NT2/D1 (cell line): ENCODE measurements at regions not wholly inside any gene's neighbourhood (a gene's known extent, or its start where the extent isn't known, plus 50 kb on each side); places are given as distances from the start of the nearest gene placed in this dataset.

ENCODE experiments used
- DNase-seq: peaks from one replicate; pipeline ENCODE4 v3.0.0-alpha.2; 2011; ENCODE audit warnings: low read depth, low spot score
- H3K27me3 ChIP-seq: 2 replicates; pipeline ENCODE4 v1.6.0; 2011; ENCODE audit warnings: mild to moderate bottlenecking; ENCODE audit not compliant: insufficient read length, insufficient read depth
- H3K36me3 ChIP-seq: 2 replicates; pipeline ENCODE4 v1.6.1; 2011; ENCODE audit warnings: mild to moderate bottlenecking, low read length, mixed read lengths; ENCODE audit not compliant: insufficient read depth, insufficient read length
- H3K4me1 ChIP-seq: 2 replicates; pipeline ENCODE4 v1.5.1; 2011; ENCODE audit not compliant: insufficient read depth, insufficient read length
- H3K4me3 ChIP-seq: 2 replicates; pipeline ENCODE4 v1.5.1; 2011; ENCODE audit warnings: low read depth; ENCODE audit not compliant: insufficient read length
- H3K9ac ChIP-seq: 2 replicates; pipeline ENCODE4 v1.6.0; 2011; ENCODE audit warnings: low read depth; ENCODE audit not compliant: insufficient read length
- H3K9me3 ChIP-seq: 2 replicates; pipeline ENCODE4 v1.5.1; 2011; ENCODE audit warnings: mild to moderate bottlenecking, low read length; ENCODE audit not compliant: insufficient read depth
- SUZ12 ChIP-seq: IDR thresholded peaks from 2 replicates; pipeline ENCODE4 v1.6.1; 2011; ENCODE audit not compliant: insufficient read length, insufficient read depth; ENCODE audit errors: extremely low read depth
- YY1 ChIP-seq: IDR thresholded peaks from 2 replicates; pipeline ENCODE4 v1.6.1; 2011; ENCODE audit not compliant: insufficient read length, insufficient read depth
- ZNF274 ChIP-seq: IDR thresholded peaks from 2 replicates; pipeline ENCODE4 v1.6.1; 2011; ENCODE audit warnings: mild to moderate bottlenecking, low read depth, low read length

GRCh38 chr1:200496937-200497336 is 87.1 kb upstream of the ZNF281 start:
- Histone ChIP-seq H3K27me3 (no peaks in the 10 kb centered on the region), H3K36me3 (no peaks in the 10 kb centered on the region), H3K9me3 (no peaks in the 10 kb centered on the region), H3K9ac (no peak overlapping the region), H3K4me3 (no peak overlapping the region), H3K4me1 (no peaks in the 10 kb centered on the region)
- TF ChIP-seq YY1 (no peak), ZNF274 (no peak), SUZ12 (no peak)
- DNase-seq: no peak

- no peaks in the 10 kb centered on the region for H3K4me1 ChIP-seq
- no peaks in the 10 kb centered on the region for H3K9me3 ChIP-seq
- H3K36me3 ChIP-seq: no peaks in the 10 kb centered on the region
- DNase-seq: no peak
- H3K27me3 ChIP-seq: no peaks in the 10 kb centered on the region
- no peak overlapping the region for H3K4me3 ChIP-seq
- H3K9ac ChIP-seq: no peak overlapping the region
- TF ChIP-seq SUZ12 (no peak), ZNF274 (no peak), YY1 (no peak)
These were observed 86.1 kb upstream of the ZNF281 start for GRCh38 chr1:200495901-200496300.

- TF ChIP-seq SUZ12 (no peak), ZNF274 (no peak), YY1 (no peak)
- DNase-seq: no peak
- Histone ChIP-seq H3K4me3 (no peak overlapping the region), H3K4me1 (no peaks in the 10 kb centered on the region), H3K36me3 (no peaks in the 10 kb centered on the region), H3K9me3 (no peaks in the 10 kb centered on the region), H3K9ac (no peak overlapping the region), H3K27me3 (no peaks in the 10 kb centered on the region)
These were observed 83.5 kb upstream of the ZNF281 start for GRCh38 chr1:200493344-200493743.

- no peaks in the 10 kb centered on the region for H3K9me3 ChIP-seq
- H3K9ac ChIP-seq: no peak overlapping the region
- no peak overlapping the region for H3K4me3 ChIP-seq
- no peaks in the 10 kb centered on the region for H3K36me3 ChIP-seq
- H3K4me1 ChIP-seq: no peaks in the 10 kb centered on the region
- no peak for DNase-seq
- no peaks in the 10 kb centered on the region for H3K27me3 ChIP-seq
- TF ChIP-seq YY1 (no peak), ZNF274 (no peak), SUZ12 (no peak)
These were observed 81.3 kb upstream of the ZNF281 start for GRCh38 chr1:200491103-200491502.

GRCh38 chr1:200490183-200490582 is 80.3 kb upstream of the ZNF281 start:
- Histone ChIP-seq H3K9me3 (no peaks in the 10 kb centered on the region), H3K4me3 (no peak overlapping the region), H3K36me3 (no peaks in the 10 kb centered on the region), H3K4me1 (no peaks in the 10 kb centered on the region), H3K9ac (no peak overlapping the region), H3K27me3 (no peaks in the 10 kb centered on the region)
- no peak for TF ChIP-seq YY1
- TF ChIP-seq ZNF274: no peak
- no peak for TF ChIP-seq SUZ12
- no peak for DNase-seq

GRCh38 chr1:200488375-200489165 is 78.7 kb upstream of the ZNF281 start:
- Histone ChIP-seq H3K27me3 (no peaks in the 10 kb centered on the region), H3K4me3 (no peak overlapping the region), H3K9me3 (no peaks in the 10 kb centered on the region), H3K9ac (peak overlapping the region; percentile 43), H3K36me3 (no peaks in the 10 kb centered on the region), H3K4me1 (no peaks in the 10 kb centered on the region)
- DNase-seq: peak; percentile 69
- TF ChIP-seq ZNF274 (no peak), YY1 (no peak), SUZ12 (no peak)

- H3K27me3 ChIP-seq: no peaks in the 10 kb centered on the region
- no peak for TF ChIP-seq YY1
- no peak for TF ChIP-seq ZNF274
- no peak for TF ChIP-seq SUZ12
- DNase-seq: no peak
These were observed 77.8 kb upstream of the ZNF281 start for GRCh38 chr1:200487650-200488049.

More at GRCh38 chr1:200487650-200488049, 77.8 kb upstream of the ZNF281 start:
- Histone ChIP-seq H3K9me3 (no peaks in the 10 kb centered on the region), H3K36me3 (no peaks in the 10 kb centered on the region), H3K9ac (no peak overlapping the region), H3K4me1 (no peaks in the 10 kb centered on the region), H3K4me3 (no peak overlapping the region)
